Left ventricle myocardium inferior (tissue), 1 donor: ENCODE measurements at regions not wholly inside any gene's neighbourhood (a gene's known extent, or its start where the extent isn't known, plus 50 kb on each side); places are given as distances from the start of the nearest gene placed in this dataset.

Source experiments
- DNase-seq: peaks from one replicate; pipeline ENCODE4 v3.0.0-alpha.2; 2020
- H3K27ac ChIP-seq: fragments of 200-600 bp; replicated peaks from 2 replicates; pipeline ENCODE4 v1.8.0; 2021
- H3K27me3 ChIP-seq: fragments of 200-600 bp; 2 replicates; pipeline ENCODE4 v1.8.0; 2021; ENCODE audit warnings: low read depth
- H3K36me3 ChIP-seq: fragments of 200-600 bp; 2 replicates; pipeline ENCODE4 v1.8.0; 2021
- H3K4me1 ChIP-seq: fragments of 200-600 bp; 2 replicates; pipeline ENCODE4 v1.8.0; 2021
- H3K4me3 ChIP-seq: fragments of 200-600 bp; 2 replicates; pipeline ENCODE4 v1.8.0; 2021; ENCODE audit warnings: mild to moderate bottlenecking, moderate library complexity
- H3K9me3 ChIP-seq: fragments of 200-600 bp; replicated peaks from 2 replicates; pipeline ENCODE4 v1.8.0; 2021
- CTCF ChIP-seq: fragments of 200-600 bp; IDR thresholded peaks from 2 replicates; pipeline ENCODE4 v1.8.0; 2021; ENCODE audit warnings: antibody characterized with exemption, mild to moderate bottlenecking, borderline replicate concordance
- intact Hi-C: fragments of 100-400 bp; cut with micrococcal nuclease; formaldehyde crosslinking; loops from one replicate; pipeline ENCODE4 v1.11.0; 2022
- donor health status: DM: no; HTN: yes; CAD: no; lungs with severe emphysema.

- intact Hi-C loops = no loop called here
- no peaks in the 10 kb centered on the region for H3K27me3 ChIP-seq
- no peaks in the 10 kb centered on the region for H3K9me3 ChIP-seq
- H3K36me3 ChIP-seq = no peaks in the 10 kb centered on the region
- H3K4me3 ChIP-seq = no peak overlapping the region
- DNase-seq = no peak
- TF ChIP-seq CTCF = no peak
- no peak overlapping the region for H3K27ac ChIP-seq
- H3K4me1 ChIP-seq = peaks cover 16% of the 10 kb centered on the region
Measured at GRCh38 chr7:46143949-46144917, 223.2 kb upstream of the IGFBP3 start.

- intact Hi-C loops = no loop called here
- TF ChIP-seq CTCF = no peak
- Histone ChIP-seq H3K27ac (no peak overlapping the region), H3K9me3 (no peaks in the 10 kb centered on the region), H3K4me1 (peaks cover 16% of the 10 kb centered on the region), H3K4me3 (no peak overlapping the region), H3K27me3 (no peaks in the 10 kb centered on the region), H3K36me3 (no peaks in the 10 kb centered on the region)
- DNase-seq = no peak
Measured at GRCh38 chr7:46143421-46143820, 222.3 kb upstream of the IGFBP3 start.

DNA sequence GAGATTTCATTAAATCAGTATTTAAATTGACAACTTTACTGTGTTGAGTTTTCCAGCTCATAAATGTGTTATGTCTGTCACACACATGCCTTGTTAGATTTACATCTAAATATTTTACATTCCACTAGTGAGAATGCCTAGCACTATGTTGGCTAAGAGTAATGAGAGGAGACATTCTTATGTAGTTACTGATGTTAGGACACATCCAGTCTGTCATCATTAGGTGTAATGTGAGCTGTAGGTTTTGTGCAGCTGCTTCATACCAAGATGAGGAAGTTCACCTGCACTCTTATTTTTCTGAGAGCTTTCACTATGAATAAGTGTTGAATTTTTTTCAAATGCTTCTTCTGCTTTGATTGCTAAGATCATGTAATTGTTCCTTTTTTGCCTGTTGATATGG, 218.0 kb upstream of the IGFBP3 start:
- DNase-seq = no peak
- no peak for TF ChIP-seq CTCF
- no peaks in the 10 kb centered on the region for H3K9me3 ChIP-seq
- no peaks in the 10 kb centered on the region for H3K4me1 ChIP-seq
- H3K4me3 ChIP-seq = no peak overlapping the region
- no peak overlapping the region for H3K27ac ChIP-seq
- H3K36me3 ChIP-seq = no peaks in the 10 kb centered on the region
- intact Hi-C loops = no loop called here
- H3K27me3 ChIP-seq = no peaks in the 10 kb centered on the region

GRCh38 chr7:46137725-46138124, 216.7 kb upstream of the IGFBP3 start:
- Histone ChIP-seq H3K27ac (no peak overlapping the region), H3K4me3 (no peak overlapping the region), H3K27me3 (no peaks in the 10 kb centered on the region), H3K36me3 (no peaks in the 10 kb centered on the region), H3K9me3 (no peaks in the 10 kb centered on the region), H3K4me1 (no peaks in the 10 kb centered on the region)
- no peak for TF ChIP-seq CTCF
- DNase-seq = no peak
- intact Hi-C loops = no loop called here

- H3K27ac ChIP-seq = no peak overlapping the region
- no peak for TF ChIP-seq CTCF
- H3K36me3 ChIP-seq = no peaks in the 10 kb centered on the region
- no peaks in the 10 kb centered on the region for H3K9me3 ChIP-seq
- no peaks in the 10 kb centered on the region for H3K4me1 ChIP-seq
- H3K27me3 ChIP-seq = no peaks in the 10 kb centered on the region
- no peak for DNase-seq
- no peak overlapping the region for H3K4me3 ChIP-seq
- intact Hi-C loops = no loop called here
Measured at GRCh38 chr7:46135557-46135956, 214.5 kb upstream of the IGFBP3 start.
